H1 (cell line): ENCODE measurements at regions not wholly inside any gene's neighbourhood (a gene's known extent, or its start where the extent isn't known, plus 50 kb on each side); places are given as distances from the start of the nearest gene placed in this dataset.

Experiments used
- CTCF ChIA-PET: fragments of 300-600 bp; sonication (Branson Sonifier 250); formaldehyde crosslinking; loops from one replicate; lab custom pipeline; 2021; ENCODE audit not compliant: partially characterized antibody; lab: Charles Lee
- POLR2A ChIA-PET: fragments of 300-600 bp; sonication (Branson Sonifier 250); formaldehyde crosslinking; loops from one replicate; lab custom pipeline; 2021; ENCODE audit warnings: inconsistent platforms; ENCODE audit not compliant: partially characterized antibody; lab: Charles Lee
- DNase-seq, 2 experiments: peaks; one replicate each; pipeline versions ENCODE4 v3.0.0 to v3.0.0-alpha.2; 2010 to 2022; ENCODE audit warnings: low spot score in 2 of 2, low read depth in 1 of 2, mixed read lengths in 1 of 2
- FAIRE-seq: peaks from 2 replicates; lab custom pipeline; 2011; peaks lifted over from hg19 to GRCh38; lab: Jason Lieb, UNC
- H2AFZ ChIP-seq: 2 replicates; pipeline ENCODE4 v1.8.1; 2012; ENCODE audit warnings: low read length, inconsistent platforms
- H2AK5ac ChIP-seq: 2 replicates; pipeline ENCODE4 v1.6.1; 2013; ENCODE audit warnings: low read depth, low read length
- H2BK120ac ChIP-seq: replicated peaks from 2 replicates; pipeline ENCODE3; 2013; ENCODE audit warnings: low read depth, low read length, inconsistent platforms
- H2BK12ac ChIP-seq: 2 replicates; pipeline ENCODE4 v1.6.1; 2013; ENCODE audit warnings: low read depth, low read length
- H2BK15ac ChIP-seq: 2 replicates; pipeline ENCODE4 v1.6.1; 2013; ENCODE audit warnings: low read length
- H2BK20ac ChIP-seq: 2 replicates; pipeline ENCODE4 v1.6.1; 2013; ENCODE audit warnings: low read length
- H2BK5ac ChIP-seq: 2 replicates; pipeline ENCODE4 v1.6.1; 2013; ENCODE audit warnings: low read depth, low read length
- H3K14ac ChIP-seq: 2 replicates; pipeline ENCODE4 v1.6.1; 2013; ENCODE audit warnings: inconsistent platforms; ENCODE audit not compliant: insufficient read length
- H3K18ac ChIP-seq: 2 replicates; pipeline ENCODE4 v1.6.1; 2013; ENCODE audit warnings: low read length; ENCODE audit errors: extremely low read depth
- H3K23ac ChIP-seq: 2 replicates; pipeline ENCODE4 v1.6.1; 2013; ENCODE audit warnings: inconsistent platforms; ENCODE audit not compliant: insufficient read length
- H3K23me2 ChIP-seq: 2 replicates; pipeline ENCODE4 v1.6.1; 2013; ENCODE audit warnings: low read depth, low read length
- H3K27ac ChIP-seq: 2 replicates; pipeline ENCODE4 v1.6.1; 2011; ENCODE audit warnings: low read depth, low read length, inconsistent platforms
- H3K27me3 ChIP-seq, 4 experiments: replicated peaks in 1 of 4; 1 replicate in 1 of 4; 2 replicates in 3 of 4; pipeline versions ENCODE4 v1.6.1 to v1.8.1; 2011 to 2013; ENCODE audit warnings: low read length in 3 of 4, mild to moderate bottlenecking in 3 of 4, inconsistent platforms in 2 of 4, mixed read lengths in 2 of 4, moderate library complexity in 1 of 4; ENCODE audit not compliant: control insufficient read depth in 3 of 4, insufficient read depth in 3 of 4; ENCODE audit errors: extremely low read depth in 1 of 4
- H3K36me3 ChIP-seq, 4 experiments: 2 replicates each; pipeline versions ENCODE4 v1.6.1 to v1.8.1; 2011 to 2013; ENCODE audit warnings: mild to moderate bottlenecking in 4 of 4, low read length in 3 of 4, moderate library complexity in 2 of 4, control low read depth in 1 of 4, inconsistent platforms in 1 of 4; ENCODE audit not compliant: insufficient read depth in 4 of 4, control insufficient read depth in 2 of 4
- H3K4ac ChIP-seq: replicated peaks from 2 replicates; pipeline ENCODE3; 2013; ENCODE audit warnings: low read length, low read depth, mixed read lengths, inconsistent platforms; ENCODE audit not compliant: insufficient read length
- H3K4me1 ChIP-seq, 4 experiments: replicated peaks in 1 of 4; 1 replicate in 1 of 4; 2 replicates in 3 of 4; pipeline versions ENCODE4 v1.6.1 to v1.8.1; 2011 to 2013; ENCODE audit warnings: low read length in 3 of 4, inconsistent platforms in 2 of 4, mixed read lengths in 1 of 4; ENCODE audit not compliant: insufficient read depth in 4 of 4, control insufficient read depth in 3 of 4
- H3K4me2 ChIP-seq, 2 experiments: 2 replicates each; pipeline versions ENCODE4 v1.6.1 to v1.8.1; 2011 to 2013; ENCODE audit warnings: low read depth in 2 of 2, low read length in 2 of 2, control low read depth in 1 of 2, inconsistent platforms in 1 of 2, mild to moderate bottlenecking in 1 of 2; ENCODE audit not compliant: insufficient read depth in 1 of 2
- H3K4me3 ChIP-seq, 4 experiments: fragments of 200-600, 300-600 bp in 1 of 4; sonication (generic), shearing (Covaris generic), sonication (Bioruptor Twin) in 1 of 4; 2 replicates each; pipeline versions ENCODE4 v1.5.1 to v1.8.1; 2011 to 2016; ENCODE audit warnings: low read length in 4 of 4, low read depth in 3 of 4, control low read depth in 2 of 4, inconsistent platforms in 2 of 4, mild to moderate bottlenecking in 2 of 4, mixed read lengths in 1 of 4, moderate library complexity in 1 of 4; ENCODE audit not compliant: insufficient read depth in 2 of 4; ENCODE audit errors: extremely low read depth in 1 of 4
- H3K56ac ChIP-seq: replicated peaks from 2 replicates; pipeline ENCODE3; 2013; ENCODE audit warnings: low read depth, mild to moderate bottlenecking, mixed read lengths, low read length, inconsistent platforms; ENCODE audit not compliant: insufficient read length
- H3K79me1 ChIP-seq: 2 replicates; pipeline ENCODE4 v1.6.1; 2013; ENCODE audit warnings: low read depth, low read length, control low read depth
- H3K79me2 ChIP-seq, 2 experiments: 2 replicates each; pipeline versions ENCODE4 v1.6.1 to v1.8.1; 2012 to 2013; ENCODE audit warnings: low read length in 2 of 2, mild to moderate bottlenecking in 2 of 2, inconsistent platforms in 1 of 2; ENCODE audit not compliant: insufficient read depth in 2 of 2, control insufficient read depth in 1 of 2
- H3K9ac ChIP-seq, 4 experiments: replicated peaks in 1 of 4; 1 replicate in 1 of 4; 2 replicates in 3 of 4; pipeline versions ENCODE4 v1.6.1 to v1.8.1; 2011 to 2013; ENCODE audit warnings: low read depth in 3 of 4, low read length in 3 of 4, control low read depth in 2 of 4, mild to moderate bottlenecking in 2 of 4, moderate library complexity in 2 of 4, inconsistent platforms in 1 of 4; ENCODE audit errors: extremely low read depth in 1 of 4
- H3K9me3 ChIP-seq, 2 experiments: 2 replicates each; pipeline versions ENCODE4 v1.6.1 to v1.8.1; 2012 to 2013; ENCODE audit warnings: mild to moderate bottlenecking in 2 of 2, moderate library complexity in 2 of 2, control low read depth in 1 of 2, inconsistent platforms in 1 of 2, low read depth in 1 of 2, low read length in 1 of 2, mixed read lengths in 1 of 2; ENCODE audit not compliant: insufficient read depth in 2 of 2
- H4K20me1 ChIP-seq, 2 experiments: replicated peaks in 1 of 2; 2 replicates each; pipeline versions ENCODE3 to v1.8.1; 2011 to 2013; ENCODE audit warnings: inconsistent platforms in 2 of 2, low read length in 2 of 2, mild to moderate bottlenecking in 1 of 2; ENCODE audit not compliant: insufficient read depth in 2 of 2, control insufficient read depth in 1 of 2
- H4K5ac ChIP-seq: 2 replicates; pipeline ENCODE4 v1.6.1; 2013; ENCODE audit warnings: low read length, low read depth, mixed read lengths, inconsistent platforms; ENCODE audit not compliant: insufficient read length
- H4K8ac ChIP-seq: 2 replicates; pipeline ENCODE4 v1.8.0; 2013; ENCODE audit warnings: mild to moderate bottlenecking, moderate library complexity, low read length, inconsistent platforms; ENCODE audit not compliant: insufficient read depth; ENCODE audit errors: extremely low read depth
- H4K91ac ChIP-seq: replicated peaks from 2 replicates; pipeline ENCODE3; 2013; ENCODE audit warnings: low read length, mixed read lengths, inconsistent platforms; ENCODE audit not compliant: insufficient read length
- CHD1 ChIP-seq: IDR thresholded peaks from 2 replicates; pipeline ENCODE4 v1.6.1; 2012; ENCODE audit warnings: low read depth, low read length, improper control_type of control experiment
- SAP30 ChIP-seq: fragments of 300-600 bp; sonication (generic); IDR thresholded peaks from 2 replicates; pipeline ENCODE4 v1.7.1; 2012; ENCODE audit warnings: low read length, moderate library complexity, mild to moderate bottlenecking, inconsistent platforms; ENCODE audit not compliant: insufficient read depth, insufficient replicate concordance
- WGBS, 2 experiments: shearing (Covaris generic) in 1 of 2; methylation state at CpG; one replicate each; pipeline versions ENCODE4 v1.1.6 to v1.1.7; 2013 to 2015; ENCODE audit warnings: low lambda C conversion rate in 2 of 2, mixed read lengths in 2 of 2, inconsistent platforms in 1 of 2, low coverage in 1 of 2, missing lambda C conversion rate in 1 of 2; ENCODE audit not compliant: insufficient replicate concordance in 2 of 2, insufficient coverage in 1 of 2, insufficient read length in 1 of 2; ENCODE audit errors: extremely low coverage in 1 of 2, missing lambda C conversion rate in 1 of 2; 5-methylcytosine and 5-hydroxymethylcytosine counted together

DNA sequence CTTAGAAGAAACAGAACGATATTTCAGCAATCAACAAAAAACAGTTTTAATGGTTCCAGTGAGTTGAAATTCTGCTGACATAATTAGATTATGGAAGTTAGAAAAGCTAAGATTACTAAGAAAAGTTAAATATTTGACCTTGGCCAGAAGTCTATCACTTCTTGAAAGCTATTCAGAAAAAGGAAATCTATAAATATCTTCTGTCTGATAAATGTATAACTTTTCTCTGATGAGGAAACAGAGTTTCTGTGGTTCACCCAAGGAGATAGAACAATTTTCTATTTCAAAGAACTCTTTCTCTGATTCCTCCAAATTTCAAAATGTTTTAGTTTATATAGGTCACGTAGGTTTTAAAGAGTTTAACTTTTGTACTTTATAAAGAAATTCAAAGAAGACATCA, 438.4 kb upstream of the CHORDC1 start:
- H2BK15ac ChIP-seq, result no peak overlapping the region
- no peaks in the 10 kb centered on the region for H3K23me2 ChIP-seq
- no peak overlapping the region for H3K18ac ChIP-seq
- no peaks in the 10 kb centered on the region for H3K4me1 ChIP-seq
- no peak overlapping the region for H2BK5ac ChIP-seq
- H3K23ac ChIP-seq, result no peak overlapping the region
- no peak overlapping the region for H4K8ac ChIP-seq
- no peak overlapping the region for H3K4ac ChIP-seq
- CTCF ChIA-PET, result interaction anchor here (1.3 to 1.5 kb wide), 2 partner anchors 14 to 21 kb away, joined by 4 to 5 read pairs; no protein-coding TSS in a partner anchor
- H4K20me1 ChIP-seq, result no peaks in the 10 kb centered on the region
- H3K27ac ChIP-seq, result no peak overlapping the region
- H3K14ac ChIP-seq, result no peak overlapping the region
- H3K4me3 ChIP-seq, result no peak overlapping the region
- no peak for DNase-seq
- no peak for TF ChIP-seq SAP30
- no peak for TF ChIP-seq CHD1
- no peak overlapping the region for H3K4me2 ChIP-seq
- FAIRE-seq, result no peak
- no peak overlapping the region for H3K56ac ChIP-seq
- no peak overlapping the region for H4K5ac ChIP-seq
- POLR2A ChIA-PET, result no interaction called here
- no peaks in the 10 kb centered on the region for H3K9me3 ChIP-seq
- no peak overlapping the region for H2BK20ac ChIP-seq
- H2BK120ac ChIP-seq, result no peak overlapping the region
- no peaks in the 10 kb centered on the region for H3K36me3 ChIP-seq
- H2AK5ac ChIP-seq, result no peak overlapping the region
- no peak overlapping the region for H4K91ac ChIP-seq
- no peak overlapping the region for H2AFZ ChIP-seq
- H3K79me1 ChIP-seq, result no peaks in the 10 kb centered on the region
- WGBS, 2 experiments, result 87% methylated on average over 2 of the region's 2 CpGs; no CpG with 5 or more reads in 1 of the 2 experiments
- H2BK12ac ChIP-seq, result no peak overlapping the region
- H3K79me2 ChIP-seq, result no peaks in the 10 kb centered on the region
- H3K9ac ChIP-seq, result no peak overlapping the region
- peaks cover 0 to 1% (median 0%) of the 10 kb centered on the region in 4 experiments; a peak in 1 of 7 replicates for H3K27me3 ChIP-seq
